ENCODE measurements at regions not wholly inside any gene's neighbourhood (a gene's known extent, or its start where the extent isn't known, plus 50 kb on each side); places are given as distances from the start of the nearest gene placed in this dataset.

DNA sequence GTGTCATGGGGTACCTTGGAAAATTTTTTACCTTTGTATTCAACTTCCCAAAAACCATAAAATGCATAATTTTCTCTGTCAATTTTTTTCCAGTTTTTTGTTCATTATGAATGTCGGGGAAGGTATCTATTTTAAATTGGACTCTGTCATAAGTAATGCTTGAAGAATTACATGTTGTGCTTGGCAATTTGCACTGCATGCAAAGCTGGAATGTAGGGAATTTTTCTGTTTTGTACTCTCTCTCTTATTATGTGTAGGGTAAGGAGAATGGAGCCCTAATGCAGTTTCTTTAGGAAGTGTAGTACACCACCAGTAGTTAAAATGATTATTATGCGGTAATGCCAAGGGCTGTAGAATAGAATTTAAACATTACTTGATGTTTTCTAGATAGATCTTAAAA is 137.7 kb upstream of the LIMCH1 start:
- Histone ChIP-seq H3K4me3 (no peak overlapping the region), H3K4me1 (replicated peaks) (no peaks in the 10 kb centered on the region), H3K27ac (no peak overlapping the region), H3K36me3 (no peaks in the 10 kb centered on the region), H3K27me3 (replicated peaks; ENCODE audit: insufficient read depth) (no peaks in the 10 kb centered on the region), H3K9me3 (no peaks in the 10 kb centered on the region)
- intact Hi-C loops (cut with DNase I), result no loop called here
- 76% methylated on average over 2 of the region's 2 CpGs for WGBS
- TF ChIP-seq POLR2A (IDR thresholded peaks at IDR 0.05), result no peak
- TF ChIP-seq, protein P1, sequence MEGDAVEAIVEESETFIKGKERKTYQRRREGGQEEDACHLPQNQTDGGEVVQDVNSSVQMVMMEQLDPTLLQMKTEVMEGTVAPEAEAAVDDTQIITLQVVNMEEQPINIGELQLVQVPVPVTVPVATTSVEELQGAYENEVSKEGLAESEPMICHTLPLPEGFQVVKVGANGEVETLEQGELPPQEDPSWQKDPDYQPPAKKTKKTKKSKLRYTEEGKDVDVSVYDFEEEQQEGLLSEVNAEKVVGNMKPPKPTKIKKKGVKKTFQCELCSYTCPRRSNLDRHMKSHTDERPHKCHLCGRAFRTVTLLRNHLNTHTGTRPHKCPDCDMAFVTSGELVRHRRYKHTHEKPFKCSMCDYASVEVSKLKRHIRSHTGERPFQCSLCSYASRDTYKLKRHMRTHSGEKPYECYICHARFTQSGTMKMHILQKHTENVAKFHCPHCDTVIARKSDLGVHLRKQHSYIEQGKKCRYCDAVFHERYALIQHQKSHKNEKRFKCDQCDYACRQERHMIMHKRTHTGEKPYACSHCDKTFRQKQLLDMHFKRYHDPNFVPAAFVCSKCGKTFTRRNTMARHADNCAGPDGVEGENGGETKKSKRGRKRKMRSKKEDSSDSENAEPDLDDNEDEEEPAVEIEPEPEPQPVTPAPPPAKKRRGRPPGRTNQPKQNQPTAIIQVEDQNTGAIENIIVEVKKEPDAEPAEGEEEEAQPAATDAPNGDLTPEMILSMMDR (IDR thresholded peaks at IDR 0.05), result no peak
- TF ChIP-seq POLR2AphosphoS5 (IDR thresholded peaks at IDR 0.05), result no peak
- no peak for DNase-seq (ENCODE audit: low spot score)

DNA sequence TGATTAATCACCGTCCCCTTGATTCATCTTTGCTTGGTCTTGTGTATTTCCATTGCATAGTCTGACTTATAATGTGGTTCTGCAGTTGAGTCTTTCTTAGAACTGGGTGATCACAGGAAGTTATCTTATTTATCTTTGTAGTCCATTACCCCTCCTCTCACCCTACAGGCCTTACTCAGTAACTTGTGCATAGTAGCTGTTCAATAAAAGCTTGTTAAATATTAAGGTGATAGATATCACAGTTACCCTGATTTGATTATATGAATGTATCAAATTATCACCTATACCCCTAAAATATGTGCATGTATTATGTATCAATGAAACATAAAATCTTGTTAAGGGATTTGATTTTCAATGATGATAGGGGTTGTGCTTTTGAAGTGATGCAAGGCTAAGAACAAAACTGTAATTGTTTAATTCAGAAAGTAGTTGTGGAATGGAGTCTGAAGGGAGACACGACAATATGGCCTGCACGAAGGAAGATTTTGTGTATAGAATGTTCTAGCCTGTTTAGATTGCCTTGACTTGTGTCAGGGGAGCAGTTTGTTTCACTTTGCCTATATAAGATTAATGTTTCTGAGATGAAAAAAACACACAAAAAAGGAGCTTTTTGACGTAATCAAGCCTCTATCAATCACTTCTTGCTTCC is 132.4 kb upstream of the LIMCH1 start:
- TF ChIP-seq POLR2AphosphoS5 (IDR thresholded peaks at IDR 0.05), result no peak
- no peak for TF ChIP-seq POLR2A (IDR thresholded peaks at IDR 0.05)
- TF ChIP-seq, protein P1 (IDR thresholded peaks at IDR 0.05), result no peak
- WGBS, result 35% methylated on average over 4 of the region's 4 CpGs
- H3K36me3 ChIP-seq, result no peaks in the 10 kb centered on the region
- no peaks in the 10 kb centered on the region for H3K9me3 ChIP-seq
- H3K27me3 ChIP-seq (replicated peaks; ENCODE audit: insufficient read depth), result no peaks in the 10 kb centered on the region
- intact Hi-C loops (cut with DNase I), result no loop called here
- no peak overlapping the region for H3K4me3 ChIP-seq
- no peaks in the 10 kb centered on the region for H3K4me1 ChIP-seq (replicated peaks)
- peak overlapping the region; percentile 29 to 56 for H3K27ac ChIP-seq
- DNase-seq (ENCODE audit: low spot score), result no peak

DNA sequence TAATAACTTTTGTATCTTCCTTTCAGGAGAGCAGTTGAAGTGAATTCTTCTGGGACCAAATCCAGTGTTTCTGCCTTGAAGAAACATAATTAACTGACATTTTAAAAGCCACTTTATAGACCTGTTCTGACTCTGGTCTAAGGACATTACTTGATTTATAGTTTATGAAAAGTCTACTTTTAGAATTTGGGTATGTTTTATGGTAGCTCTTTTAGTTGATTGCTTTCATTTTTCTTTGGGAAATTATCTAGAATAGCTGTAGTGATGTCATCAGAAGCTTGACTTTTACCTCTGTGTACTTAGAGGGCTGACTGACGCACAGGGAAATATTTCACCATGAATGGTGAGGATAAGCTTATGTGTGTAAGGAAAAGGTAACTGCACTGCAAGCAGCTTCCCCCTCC is 131.8 kb upstream of the LIMCH1 start:
- Histone ChIP-seq H3K4me3 (no peak overlapping the region), H3K27ac (peak overlapping the region; percentile 29 to 56), H3K9me3 (no peaks in the 10 kb centered on the region), H3K4me1 (replicated peaks) (no peaks in the 10 kb centered on the region), H3K36me3 (no peaks in the 10 kb centered on the region), H3K27me3 (replicated peaks; ENCODE audit: insufficient read depth) (no peaks in the 10 kb centered on the region)
- no peak for DNase-seq (ENCODE audit: low spot score)
- 21% methylated on average over 1 of the region's 1 CpG for WGBS
- TF ChIP-seq, protein P1 (IDR thresholded peaks at IDR 0.05), result no peak
- TF ChIP-seq POLR2A (IDR thresholded peaks at IDR 0.05) (no peak), POLR2AphosphoS5 (IDR thresholded peaks at IDR 0.05) (peak; percentile 37)
- intact Hi-C loops (cut with DNase I), result no loop called here

DNA sequence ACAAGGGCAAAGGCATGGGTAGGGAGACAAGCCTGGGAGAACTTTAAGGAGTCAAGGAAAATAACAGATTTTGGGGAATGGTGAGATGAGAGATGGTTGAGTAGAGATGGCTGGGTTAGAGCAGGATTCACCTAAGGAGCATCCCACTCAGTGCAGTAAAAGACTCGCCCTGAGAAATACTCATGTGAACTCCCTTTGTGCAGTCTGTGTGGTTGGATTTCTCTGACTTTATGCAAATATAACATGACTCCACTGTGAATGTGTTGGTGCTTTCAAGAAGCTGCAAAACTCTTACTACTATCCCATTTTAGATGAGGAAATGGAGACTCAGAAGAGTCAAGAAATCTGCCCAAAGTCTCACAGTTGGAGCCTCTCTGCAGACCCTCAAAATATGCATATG is 129.8 kb upstream of the LIMCH1 start:
- Histone ChIP-seq H3K27me3 (replicated peaks; ENCODE audit: insufficient read depth) (no peaks in the 10 kb centered on the region), H3K4me3 (no peak overlapping the region), H3K4me1 (replicated peaks) (no peaks in the 10 kb centered on the region), H3K36me3 (no peaks in the 10 kb centered on the region), H3K27ac (no peak overlapping the region), H3K9me3 (no peaks in the 10 kb centered on the region)
- WGBS, result 0% methylated on average over 1 of the region's 1 CpG
- intact Hi-C loops (cut with DNase I), result no loop called here
- no peak for DNase-seq (ENCODE audit: low spot score)
- TF ChIP-seq POLR2A (IDR thresholded peaks at IDR 0.05) (no peak), POLR2AphosphoS5 (IDR thresholded peaks at IDR 0.05) (no peak)
- TF ChIP-seq, protein P1 (IDR thresholded peaks at IDR 0.05), result no peak

DNA sequence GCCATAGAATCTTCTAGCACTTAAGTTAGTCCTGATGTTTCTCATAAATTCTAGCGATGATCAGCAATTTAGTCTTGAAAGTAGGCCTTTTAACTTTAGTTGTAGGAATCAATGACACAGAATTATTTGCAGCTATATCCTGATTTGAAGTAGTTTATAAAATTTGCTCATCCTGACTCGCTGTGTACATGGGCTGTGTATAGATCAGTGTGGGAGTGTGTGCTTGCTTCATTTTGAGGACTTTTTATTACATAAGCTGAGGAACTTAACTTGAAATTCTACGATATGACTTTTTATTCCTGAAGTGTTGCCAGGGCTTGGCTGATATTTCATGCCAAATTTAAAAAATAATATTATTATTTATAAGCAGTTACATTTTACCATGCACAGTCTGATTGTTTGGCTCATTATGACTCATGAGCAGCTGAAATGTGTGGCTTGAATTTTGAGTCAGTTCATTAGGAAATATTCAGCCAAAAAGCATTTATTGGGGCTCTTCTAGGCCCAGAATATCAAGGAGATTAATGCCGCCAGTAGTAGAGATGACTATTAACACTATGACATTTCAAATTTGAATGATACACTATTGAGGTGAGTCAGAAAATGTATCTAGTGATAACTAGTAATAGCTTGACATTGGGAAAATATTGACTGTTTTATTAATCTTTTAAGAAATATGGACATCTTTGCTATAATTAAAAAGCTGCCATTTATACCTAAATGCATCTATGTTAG is 128.9 kb upstream of the LIMCH1 start:
- intact Hi-C loops (cut with DNase I), result no loop called here
- no peaks in the 10 kb centered on the region for H3K4me1 ChIP-seq (replicated peaks)
- H3K9me3 ChIP-seq, result no peaks in the 10 kb centered on the region
- DNase-seq (ENCODE audit: low spot score), result no peak
- no peaks in the 10 kb centered on the region for H3K36me3 ChIP-seq
- 83% methylated on average over 4 of the region's 4 CpGs for WGBS
- no peaks in the 10 kb centered on the region for H3K27me3 ChIP-seq (replicated peaks; ENCODE audit: insufficient read depth)
- H3K4me3 ChIP-seq, result no peak overlapping the region
- TF ChIP-seq, protein P1 (IDR thresholded peaks at IDR 0.05), result no peak
- TF ChIP-seq POLR2A (IDR thresholded peaks at IDR 0.05) (no peak), POLR2AphosphoS5 (IDR thresholded peaks at IDR 0.05) (no peak)
- no peak overlapping the region for H3K27ac ChIP-seq

All from prostate gland (tissue), 2 donors.